SK-N-MC (cell line): ENCODE measurements at regions not wholly inside any gene's neighbourhood (a gene's known extent, or its start where the extent isn't known, plus 50 kb on each side); places are given as distances from the start of the nearest gene placed in this dataset.

Experiments
- DNase-seq: peaks from one replicate; pipeline ENCODE4 v3.0.0-alpha.2; 2011; ENCODE audit warnings: low read depth, low spot score
- H3K27ac ChIP-seq: fragments of 200-600 bp; sonication (generic); 2 replicates; pipeline ENCODE4 v1.5.1; 2016; ENCODE audit warnings: mixed run types
- H3K36me3 ChIP-seq: fragments of 200-600 bp; sonication (generic); 2 replicates; pipeline ENCODE4 v1.6.1; 2017; ENCODE audit warnings: antibody characterized with exemption, low read length, mixed read lengths; ENCODE audit not compliant: insufficient read depth
- H3K4me3 ChIP-seq: fragments of 200-600 bp; sonication (generic); 2 replicates; pipeline ENCODE4 v1.5.1; 2016
- H3K9ac ChIP-seq: fragments of 200-600 bp; sonication (generic); 2 replicates; pipeline ENCODE4 v1.8.0; 2017; ENCODE audit warnings: mixed run types, mixed read lengths; ENCODE audit not compliant: insufficient read length
- H3K9me3 ChIP-seq: fragments of 200-600 bp; sonication (generic); 2 replicates; pipeline ENCODE4 v1.6.1; 2017; ENCODE audit warnings: low read depth, mild to moderate bottlenecking, antibody characterized with exemption, low read length, moderate library complexity, mixed read lengths
- EZH2 ChIP-seq: fragments of 200-600 bp; sonication (generic); IDR thresholded peaks from one replicate; pipeline ENCODE4 v1.6.1; 2017; ENCODE audit warnings: antibody characterized with exemption
- FOXP2 ChIP-seq: optimal IDR thresholded peaks from 2 replicates; pipeline ENCODE3; 2011; ENCODE audit warnings: mild to moderate bottlenecking, moderate library complexity; ENCODE audit not compliant: insufficient read depth; ENCODE audit errors: extremely low read length, control extremely low read depth
- POLR2AphosphoS5 ChIP-seq: IDR thresholded peaks from 2 replicates; pipeline ENCODE4 v1.6.1; 2012; ENCODE audit warnings: mild to moderate bottlenecking, low read depth, low read length, borderline replicate concordance

GRCh38 chr3:70120357-70120966, 120.9 kb downstream of the SAMMSON start:
- Histone ChIP-seq H3K4me3 (no peak overlapping the region), H3K9me3 (no peaks in the 10 kb centered on the region), H3K27ac (no peak overlapping the region), H3K9ac (no peak overlapping the region), H3K36me3 (no peaks in the 10 kb centered on the region)
- DNase-seq = peak; percentile 18
- TF ChIP-seq EZH2 (no peak), FOXP2 (no peak), POLR2AphosphoS5 (no peak)

- Histone ChIP-seq H3K27ac (no peak overlapping the region), H3K9ac (no peak overlapping the region), H3K4me3 (no peak overlapping the region), H3K36me3 (no peaks in the 10 kb centered on the region), H3K9me3 (no peaks in the 10 kb centered on the region)
- DNase-seq = no peak
- TF ChIP-seq POLR2AphosphoS5 (no peak), FOXP2 (no peak), EZH2 (no peak)
These were observed 127.7 kb downstream of the SAMMSON start for GRCh38 chr3:70127192-70127591.

GRCh38 chr3:70137366-70137765, 137.8 kb downstream of the SAMMSON start:
- TF ChIP-seq POLR2AphosphoS5 (no peak), EZH2 (no peak), FOXP2 (no peak)
- no peaks in the 10 kb centered on the region for H3K36me3 ChIP-seq
- no peak overlapping the region for H3K4me3 ChIP-seq
- no peak overlapping the region for H3K9ac ChIP-seq
- no peaks in the 10 kb centered on the region for H3K9me3 ChIP-seq
- H3K27ac ChIP-seq = no peak overlapping the region
- DNase-seq = no peak

GRCh38 chr3:70138606-70139005, 139.1 kb downstream of the SAMMSON start:
- Histone ChIP-seq H3K27ac (no peak overlapping the region), H3K36me3 (no peaks in the 10 kb centered on the region), H3K9ac (no peak overlapping the region), H3K9me3 (no peaks in the 10 kb centered on the region), H3K4me3 (no peak overlapping the region)
- TF ChIP-seq FOXP2 (no peak), EZH2 (no peak)
- DNase-seq = no peak
